Osteoblast (primary cell): ENCODE measurements at regions not wholly inside any gene's neighbourhood (a gene's known extent, or its start where the extent isn't known, plus 50 kb on each side); places are given as distances from the start of the nearest gene placed in this dataset.
"Not testable (repeated sequence)": the region's sequence is repeated elsewhere in the genome, so short reads cannot be mapped to it uniquely, and the experiment has no call there.

Experiments used
- DNase-seq: peaks from one replicate; pipeline ENCODE4 v3.0.0; 2011; ENCODE audit warnings: low spot score, mixed read lengths; ENCODE audit not compliant: insufficient read length; ENCODE audit errors: missing footprints
- H2AFZ ChIP-seq: 2 replicates; pipeline ENCODE4 v1.6.0; 2011; ENCODE audit warnings: mild to moderate bottlenecking, low read length
- H3K27ac ChIP-seq: 2 replicates; pipeline ENCODE4 v1.5.1; 2011; ENCODE audit warnings: mild to moderate bottlenecking, low read depth, low read length, moderate library complexity
- H3K27me3 ChIP-seq: 2 replicates; pipeline ENCODE4 v1.6.0; 2012; ENCODE audit warnings: mild to moderate bottlenecking, control low read depth, inconsistent platforms, low read length, moderate library complexity; ENCODE audit not compliant: insufficient read depth
- H3K36me3 ChIP-seq: 2 replicates; pipeline ENCODE4 v1.5.1; 2011; ENCODE audit warnings: mild to moderate bottlenecking, low read length, control low read depth, moderate library complexity; ENCODE audit not compliant: insufficient read depth
- H3K4me1 ChIP-seq: 2 replicates; pipeline ENCODE4 v1.5.1; 2011; ENCODE audit warnings: mild to moderate bottlenecking, low read length, control low read depth, moderate library complexity; ENCODE audit not compliant: insufficient read depth
- H3K4me2 ChIP-seq: 2 replicates; pipeline ENCODE4 v1.6.0; 2011; ENCODE audit warnings: mild to moderate bottlenecking, low read length; ENCODE audit not compliant: insufficient read depth
- H3K4me3 ChIP-seq: fragments of 200-600 bp; sonication (generic); 3 replicates; pipeline ENCODE4 v1.5.1; 2012; ENCODE audit warnings: mild to moderate bottlenecking, low read length, inconsistent platforms; ENCODE audit not compliant: insufficient read depth
- H3K79me2 ChIP-seq: 2 replicates; pipeline ENCODE4 v1.6.0; 2012; ENCODE audit warnings: mild to moderate bottlenecking, low read length, control low read depth, inconsistent platforms; ENCODE audit not compliant: insufficient read depth
- H3K9me3 ChIP-seq: 2 replicates; pipeline ENCODE4 v1.5.1; 2011; ENCODE audit warnings: low read depth, low read length, control low read depth
- H4K20me1 ChIP-seq: 2 replicates; pipeline ENCODE4 v1.6.0; 2012; ENCODE audit warnings: mild to moderate bottlenecking, low read length, control low read depth; ENCODE audit not compliant: insufficient read depth
- TF ChIP-seq, protein P1 (sequence below): IDR thresholded peaks from 2 replicates; pipeline ENCODE4 v1.5.1; 2011; ENCODE audit warnings: mild to moderate bottlenecking, low read depth, low read length, moderate library complexity; ENCODE audit errors: extremely low read depth

DNA sequence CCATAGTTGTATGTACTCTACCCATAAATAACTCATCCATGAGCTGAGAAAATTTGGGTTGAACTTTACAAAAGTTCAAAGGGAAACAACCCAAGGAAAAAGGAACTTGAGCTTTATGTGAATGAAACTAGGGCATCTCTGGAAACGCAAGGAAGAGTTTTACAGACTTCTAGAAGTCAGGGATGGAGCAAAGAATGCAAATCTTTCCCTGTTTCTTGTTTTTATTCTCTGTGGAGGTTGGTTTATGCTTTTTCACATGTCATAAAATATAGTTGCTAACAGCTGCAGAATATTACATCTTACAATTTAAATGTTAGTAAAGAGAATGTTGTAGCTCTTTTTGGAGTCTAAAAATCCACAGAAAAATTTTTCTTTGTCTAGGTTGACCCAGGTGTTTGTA lies 754.1 kb downstream of the PCDH7 start:
- no peak overlapping the region for H2AFZ ChIP-seq
- H3K4me2 ChIP-seq, result no peak overlapping the region
- H3K9me3 ChIP-seq, result no peaks in the 10 kb centered on the region
- H3K4me3 ChIP-seq, result no peak overlapping the region
- H3K27me3 ChIP-seq, result no peaks in the 10 kb centered on the region
- TF ChIP-seq, protein P1, sequence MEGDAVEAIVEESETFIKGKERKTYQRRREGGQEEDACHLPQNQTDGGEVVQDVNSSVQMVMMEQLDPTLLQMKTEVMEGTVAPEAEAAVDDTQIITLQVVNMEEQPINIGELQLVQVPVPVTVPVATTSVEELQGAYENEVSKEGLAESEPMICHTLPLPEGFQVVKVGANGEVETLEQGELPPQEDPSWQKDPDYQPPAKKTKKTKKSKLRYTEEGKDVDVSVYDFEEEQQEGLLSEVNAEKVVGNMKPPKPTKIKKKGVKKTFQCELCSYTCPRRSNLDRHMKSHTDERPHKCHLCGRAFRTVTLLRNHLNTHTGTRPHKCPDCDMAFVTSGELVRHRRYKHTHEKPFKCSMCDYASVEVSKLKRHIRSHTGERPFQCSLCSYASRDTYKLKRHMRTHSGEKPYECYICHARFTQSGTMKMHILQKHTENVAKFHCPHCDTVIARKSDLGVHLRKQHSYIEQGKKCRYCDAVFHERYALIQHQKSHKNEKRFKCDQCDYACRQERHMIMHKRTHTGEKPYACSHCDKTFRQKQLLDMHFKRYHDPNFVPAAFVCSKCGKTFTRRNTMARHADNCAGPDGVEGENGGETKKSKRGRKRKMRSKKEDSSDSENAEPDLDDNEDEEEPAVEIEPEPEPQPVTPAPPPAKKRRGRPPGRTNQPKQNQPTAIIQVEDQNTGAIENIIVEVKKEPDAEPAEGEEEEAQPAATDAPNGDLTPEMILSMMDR, result no peak
- no peaks in the 10 kb centered on the region for H3K79me2 ChIP-seq
- no peaks in the 10 kb centered on the region for H3K4me1 ChIP-seq
- H4K20me1 ChIP-seq, result no peaks in the 10 kb centered on the region
- no peak for DNase-seq
- H3K36me3 ChIP-seq, result no peaks in the 10 kb centered on the region
- no peak overlapping the region for H3K27ac ChIP-seq

DNA sequence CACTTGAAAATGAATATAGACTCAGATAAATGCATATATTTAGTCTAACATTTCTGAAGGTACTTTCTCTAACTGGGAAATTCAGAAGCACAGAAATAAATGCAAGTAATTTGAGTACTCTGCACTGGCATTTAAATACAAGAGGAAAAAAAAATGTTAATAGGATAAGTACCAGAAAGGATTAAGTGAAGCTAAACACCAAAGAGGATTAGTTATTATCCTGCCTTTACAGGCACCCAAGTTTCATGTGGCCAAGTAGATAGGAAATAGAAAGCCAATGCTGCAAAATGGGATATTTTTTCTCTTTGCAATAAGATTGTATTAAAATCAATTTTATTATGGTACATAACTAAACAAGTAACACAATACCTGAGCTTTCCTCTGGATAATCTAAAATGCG lies 762.5 kb downstream of the PCDH7 start:
- Histone ChIP-seq H2AFZ (no peak overlapping the region), H3K27ac (no peak overlapping the region), H4K20me1 (no peaks in the 10 kb centered on the region), H3K4me3 (no peak overlapping the region), H3K36me3 (no peaks in the 10 kb centered on the region), H3K79me2 (no peaks in the 10 kb centered on the region), H3K9me3 (no peaks in the 10 kb centered on the region), H3K4me1 (no peaks in the 10 kb centered on the region), H3K4me2 (no peak overlapping the region), H3K27me3 (no peaks in the 10 kb centered on the region)
- DNase-seq, result no peak
- TF ChIP-seq, protein P1, result no peak

DNA sequence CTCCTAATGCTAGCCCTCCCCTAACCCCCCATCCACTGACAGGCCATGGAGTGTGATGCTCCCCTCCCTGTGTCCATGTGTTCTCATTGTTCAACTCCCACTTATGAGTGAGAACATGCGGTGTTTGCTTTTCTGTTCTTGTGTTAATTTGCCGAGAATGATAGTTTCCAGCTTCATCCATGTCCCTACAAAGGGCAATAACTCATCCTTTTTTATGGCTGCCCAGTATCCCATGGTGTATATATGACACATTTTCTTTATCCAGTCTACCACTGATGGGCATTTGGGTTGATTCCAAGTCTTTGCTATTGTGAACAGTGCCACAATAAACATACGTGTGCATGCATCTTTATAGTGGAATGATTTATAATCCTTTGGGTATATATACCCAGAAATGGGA lies 779.0 kb downstream of the PCDH7 start:
- DNase-seq, H3K4me2 ChIP-seq, H3K27ac ChIP-seq, H3K4me3 ChIP-seq, H2AFZ ChIP-seq, H3K79me2 ChIP-seq, H3K4me1 ChIP-seq, H3K36me3 ChIP-seq, H3K9me3 ChIP-seq, H4K20me1 ChIP-seq, H3K27me3 ChIP-seq: not testable (repeated sequence)

- H3K79me2 ChIP-seq, result no peaks in the 10 kb centered on the region
- H3K27me3 ChIP-seq, result no peaks in the 10 kb centered on the region
- no peak overlapping the region for H2AFZ ChIP-seq
- no peak overlapping the region for H3K4me2 ChIP-seq
- TF ChIP-seq, protein P1, result no peak
- H3K9me3 ChIP-seq, result no peaks in the 10 kb centered on the region
- no peaks in the 10 kb centered on the region for H3K4me1 ChIP-seq
- no peak overlapping the region for H3K27ac ChIP-seq
- DNase-seq, result no peak
- H4K20me1 ChIP-seq, result no peaks in the 10 kb centered on the region
- H3K36me3 ChIP-seq, result no peaks in the 10 kb centered on the region
- H3K4me3 ChIP-seq, result no peak overlapping the region
Measured at GRCh38 chr4:31516520-31516919, 796.4 kb downstream of the PCDH7 start.
